GM21447 (cell line): ENCODE measurements at regions not wholly inside any gene's neighbourhood (a gene's known extent, or its start where the extent isn't known, plus 50 kb on each side); places are given as distances from the start of the nearest gene placed in this dataset.
"Not testable (repeated sequence)": the region's sequence is repeated elsewhere in the genome, so short reads cannot be mapped to it uniquely, and the experiment has no call there.

ENCODE experiments used
- ATAC-seq: cut with Tn5 transposase; IDR thresholded peaks from one replicate; pipeline ENCODE4 v1.9.1; 2021; ENCODE audit not compliant: unreplicated experiment

- no peak for ATAC-seq
Observed at GRCh38 chr13:99743094-99743493, 228.5 kb downstream of the ZIC5 start.

- no peak for ATAC-seq
Observed at GRCh38 chr13:99741960-99742359, 229.6 kb downstream of the ZIC5 start.

- ATAC-seq, result no peak
Observed at GRCh38 chr13:99740251-99740979, 231.2 kb downstream of the ZIC5 start.

- ATAC-seq, result no peak
Observed at GRCh38 chr13:99738626-99739025, 232.9 kb downstream of the ZIC5 start.

GRCh38 chr13:99737481-99738245 lies 233.9 kb downstream of the ZIC5 start:
- no peak for ATAC-seq

DNA sequence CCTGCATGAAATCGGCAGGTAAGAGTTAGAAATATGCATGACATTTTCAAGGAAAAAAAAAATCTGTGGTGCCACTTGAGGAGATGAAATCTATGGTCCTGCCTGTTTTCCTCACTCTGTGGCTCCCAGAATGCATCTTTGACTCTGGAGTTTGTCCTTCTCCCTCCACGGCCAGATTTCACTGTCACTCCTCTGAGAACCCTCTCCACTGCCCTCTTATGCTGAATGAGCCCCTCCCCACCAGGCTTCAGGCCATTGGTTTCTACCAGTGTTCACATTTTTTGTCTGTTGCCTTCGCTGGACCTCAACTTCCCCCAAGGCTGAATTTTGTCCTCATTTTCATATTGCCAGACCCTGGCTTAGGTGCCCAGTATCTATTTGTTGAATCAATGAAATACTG lies 235.0 kb downstream of the ZIC5 start:
- ATAC-seq, result no peak

- ATAC-seq, result no peak
Observed at GRCh38 chr13:99734013-99734693, 232.9 kb downstream of the TM9SF2 start.

DNA sequence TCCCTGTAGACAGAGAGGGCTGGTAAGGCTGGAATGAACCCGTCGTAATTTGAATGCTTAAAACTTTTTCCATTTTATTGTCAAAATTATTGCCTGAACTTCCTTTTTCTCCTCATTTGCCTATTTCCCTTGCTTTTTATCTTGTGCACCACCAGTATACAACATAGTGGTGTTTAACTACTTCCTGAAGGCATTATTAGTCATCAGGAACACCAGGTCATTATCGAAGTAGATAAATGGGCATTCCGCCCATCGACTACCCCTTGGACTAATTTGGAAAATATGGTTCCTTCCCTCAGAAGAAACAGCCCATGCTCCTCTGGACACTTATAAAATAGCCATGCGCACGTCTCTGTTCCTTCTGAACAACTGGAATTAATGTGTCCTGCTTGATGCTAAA lies 232.1 kb downstream of the TM9SF2 start:
- ATAC-seq, result no peak

- no peak for ATAC-seq
Observed at GRCh38 chr13:99731747-99732146, 230.5 kb downstream of the TM9SF2 start.

GRCh38 chr13:99730403-99730802 lies 229.1 kb downstream of the TM9SF2 start:
- ATAC-seq, result no peak

- ATAC-seq, result no peak
Observed at GRCh38 chr13:99729745-99730144, 228.5 kb downstream of the TM9SF2 start.

DNA sequence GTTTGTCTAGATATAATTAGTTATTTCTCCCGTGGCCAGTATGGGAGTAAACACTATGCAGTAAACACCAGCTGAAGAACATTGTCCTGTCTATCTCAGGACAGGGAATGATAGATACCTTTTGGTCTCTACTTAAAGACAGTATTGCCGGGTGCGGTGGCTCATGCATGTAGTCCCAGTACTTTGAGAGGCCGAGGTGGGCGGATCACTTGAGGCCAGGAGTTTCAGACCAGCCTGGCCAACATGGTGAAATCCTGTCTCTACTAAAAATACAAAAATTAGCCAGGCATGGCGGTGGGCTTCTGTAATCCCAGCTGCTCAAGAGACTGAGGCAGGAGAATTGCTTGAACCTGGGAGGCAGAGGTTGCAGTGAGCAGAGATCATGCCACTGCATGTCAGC lies 226.4 kb downstream of the TM9SF2 start:
- not testable (repeated sequence) for ATAC-seq

GRCh38 chr13:99726282-99726894 lies 225.1 kb downstream of the TM9SF2 start:
- no peak for ATAC-seq

- no peak for ATAC-seq
Observed at GRCh38 chr13:99725644-99726043, 224.4 kb downstream of the TM9SF2 start.

DNA sequence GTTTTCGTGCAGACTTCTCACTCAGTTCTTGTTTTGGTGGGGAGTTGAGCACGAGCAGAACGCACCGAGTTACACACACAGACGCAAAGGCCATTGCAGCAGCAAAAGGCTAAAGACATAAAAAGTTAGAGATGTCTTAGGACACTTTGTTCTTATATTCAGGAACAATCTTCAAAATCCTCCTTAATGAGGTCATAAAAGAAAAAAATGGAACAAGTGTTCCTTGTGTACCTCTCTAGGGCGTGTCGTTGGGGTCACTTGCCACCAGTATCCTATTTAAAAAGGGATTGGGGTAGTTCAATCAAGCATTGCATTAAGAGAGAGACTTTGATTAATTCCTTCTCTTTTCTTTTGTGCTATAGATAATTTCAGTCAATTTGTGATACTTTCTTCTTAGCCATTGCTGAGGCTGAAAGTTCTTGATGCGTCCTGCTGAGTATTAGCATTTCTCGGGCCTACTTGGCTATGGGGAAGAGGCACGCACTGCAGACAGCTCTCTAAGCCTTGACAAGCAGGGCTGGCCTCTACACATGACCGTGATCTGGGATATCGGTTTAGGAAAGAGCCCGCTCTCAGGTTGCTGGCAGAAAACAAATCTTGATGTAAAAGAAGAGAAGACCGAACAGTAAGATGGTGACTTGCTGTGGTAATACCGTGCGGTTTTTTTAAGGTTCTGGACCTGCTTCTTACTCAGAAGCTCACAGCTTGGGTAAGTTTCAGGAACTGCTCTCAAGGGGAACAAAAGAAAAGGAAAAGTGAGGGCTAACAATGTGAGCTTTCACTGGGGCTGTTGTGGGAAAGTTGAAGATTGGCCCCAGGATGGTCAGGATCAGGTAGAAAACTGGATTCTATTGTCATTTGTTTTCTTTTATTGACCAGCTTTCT lies 223.6 kb downstream of the TM9SF2 start:
- ATAC-seq, result no peak

GRCh38 chr13:99723878-99724277 lies 222.6 kb downstream of the TM9SF2 start:
- ATAC-seq, result no peak

DNA sequence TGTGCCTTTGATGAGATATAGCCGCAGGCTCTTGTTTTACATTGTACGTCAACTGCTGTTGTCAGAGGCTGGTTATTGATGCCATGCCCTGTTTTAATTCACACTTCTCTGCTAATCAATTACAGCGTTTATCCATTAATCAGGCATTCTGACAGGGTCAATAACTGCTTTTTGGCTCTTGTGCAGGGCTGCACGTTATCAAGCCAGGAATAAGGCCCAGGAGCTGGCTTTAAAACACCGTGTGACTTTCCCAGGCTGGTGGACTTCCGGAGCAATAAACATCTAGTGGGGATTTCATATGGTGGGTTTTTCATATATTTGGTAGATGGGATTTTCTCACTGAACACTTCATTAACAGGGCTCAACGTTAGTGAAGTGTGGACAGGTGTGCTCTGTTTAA lies 221.7 kb downstream of the TM9SF2 start:
- no peak for ATAC-seq

DNA sequence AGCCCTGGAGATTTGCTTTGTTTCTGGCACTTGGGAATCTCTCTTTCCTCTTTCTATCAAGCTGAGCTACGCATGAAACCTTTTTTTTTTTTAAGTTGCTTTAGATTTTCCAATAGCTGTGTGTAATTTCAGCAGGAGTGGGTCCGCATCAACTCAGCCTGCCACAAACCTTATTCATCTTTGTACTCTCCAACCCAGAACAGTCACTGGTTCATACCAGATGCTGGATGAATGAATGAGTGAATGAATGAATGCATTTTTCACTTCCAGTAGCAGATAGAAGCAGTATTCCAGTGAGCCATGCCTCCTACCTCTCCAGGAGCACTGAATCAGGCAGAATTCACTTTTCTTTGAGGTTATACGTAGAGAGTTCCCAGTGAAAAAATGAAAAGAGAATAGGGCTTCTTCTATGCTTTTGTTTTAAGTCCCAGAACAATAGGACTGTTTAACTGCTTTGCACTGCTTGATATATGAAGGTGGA lies 221.1 kb downstream of the TM9SF2 start:
- ATAC-seq, result no peak

GRCh38 chr13:99721606-99722337 lies 220.5 kb downstream of the TM9SF2 start:
- ATAC-seq, result no peak
